HG03097 (cell line): ENCODE measurements at regions not wholly inside any gene's neighbourhood (a gene's known extent, or its start where the extent isn't known, plus 50 kb on each side); places are given as distances from the start of the nearest gene placed in this dataset.

Source experiments
- ATAC-seq: cut with Tn5 transposase; IDR thresholded peaks from one replicate; pipeline ENCODE4 v1.9.1; 2021; ENCODE audit not compliant: unreplicated experiment, low FRiP score

- ATAC-seq: no peak
Measured at GRCh38 chr4:137213372-137214173, 318.7 kb downstream of the PCDH18 start.

DNA sequence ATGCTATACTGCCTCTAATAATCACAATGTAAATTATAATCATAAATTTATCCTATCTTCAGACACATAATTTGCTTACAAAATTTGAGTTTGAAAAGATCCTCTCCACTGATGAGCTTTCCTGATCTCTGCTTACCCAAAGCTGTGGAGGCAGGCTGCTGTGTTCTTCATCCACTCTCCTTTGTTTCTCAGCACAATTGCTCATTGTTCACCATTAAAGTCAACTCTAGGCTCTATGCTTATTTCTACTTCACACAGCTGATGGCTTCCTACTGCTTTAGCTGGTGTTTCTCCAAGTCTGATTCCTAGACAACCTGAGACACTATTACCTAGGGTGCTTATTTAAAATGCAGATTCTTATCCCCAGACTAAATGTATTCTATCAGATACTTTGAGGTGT lies 319.7 kb downstream of the PCDH18 start:
- no peak for ATAC-seq

GRCh38 chr4:137209240-137209639 lies 323.1 kb downstream of the PCDH18 start:
- ATAC-seq: no peak

GRCh38 chr4:137206781-137207180 lies 325.5 kb downstream of the PCDH18 start:
- ATAC-seq: no peak

- no peak for ATAC-seq
Measured at GRCh38 chr4:137203601-137204000, 328.7 kb downstream of the PCDH18 start.

DNA sequence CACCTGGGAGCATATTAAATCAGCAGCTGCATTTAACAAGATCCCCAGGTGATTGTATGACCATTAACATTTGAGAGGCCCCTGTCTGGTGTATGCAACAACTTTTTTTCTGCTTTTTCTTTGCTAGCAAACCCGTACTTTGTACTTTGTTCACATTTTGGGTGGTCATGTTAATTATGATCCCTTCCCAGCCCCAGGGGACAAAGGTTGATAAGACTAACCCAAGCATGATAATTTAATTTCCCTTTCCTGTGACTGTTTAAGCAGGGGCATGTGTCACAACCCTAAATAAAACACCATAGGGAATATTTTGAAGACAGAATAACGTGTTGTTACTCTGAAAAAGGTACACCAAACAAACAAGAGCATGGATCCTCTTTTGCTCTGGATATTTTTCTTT lies 332.0 kb downstream of the PCDH18 start:
- no peak for ATAC-seq

- no peak for ATAC-seq
Measured at GRCh38 chr4:137198791-137199190, 333.5 kb downstream of the PCDH18 start.

DNA sequence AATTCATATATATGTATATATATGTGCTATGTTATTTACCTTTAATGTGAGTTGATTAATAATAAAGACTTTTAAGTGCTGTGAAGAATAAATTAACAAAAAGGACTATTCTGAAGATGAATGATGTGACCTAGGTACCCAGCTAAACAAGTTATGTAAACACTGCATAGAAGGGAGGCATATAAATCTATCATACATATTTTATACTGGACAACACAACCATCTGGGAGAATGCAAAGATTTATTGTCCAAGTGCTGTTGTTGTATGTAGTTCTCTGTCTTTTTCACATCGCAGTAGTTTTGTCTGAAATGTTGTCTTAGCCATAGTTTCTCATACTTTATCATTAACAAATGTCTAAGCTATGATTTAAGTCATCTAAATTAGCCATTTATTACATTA lies 337.6 kb downstream of the PCDH18 start:
- no peak for ATAC-seq

DNA sequence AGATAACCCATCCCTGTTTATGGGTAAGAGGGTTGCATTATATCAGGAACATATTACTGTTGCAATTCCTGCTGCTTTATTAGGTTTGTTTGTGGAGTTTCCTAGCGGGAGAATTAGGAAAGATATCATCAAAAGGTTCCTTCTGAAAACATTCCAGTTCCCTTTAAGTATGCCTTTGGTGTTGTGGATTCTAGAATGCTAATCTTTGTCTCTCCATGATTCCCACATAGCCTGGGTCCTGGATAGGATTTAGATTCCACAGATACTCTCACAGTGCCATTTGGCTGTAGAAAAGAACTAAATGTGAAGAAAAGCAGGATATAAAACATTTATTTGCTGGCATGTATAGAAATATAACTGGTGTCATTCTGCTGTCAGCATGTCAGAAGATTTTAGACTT lies 338.7 kb downstream of the PCDH18 start:
- ATAC-seq: no peak

GRCh38 chr4:137181293-137181899 lies 350.9 kb downstream of the PCDH18 start:
- no peak for ATAC-seq

DNA sequence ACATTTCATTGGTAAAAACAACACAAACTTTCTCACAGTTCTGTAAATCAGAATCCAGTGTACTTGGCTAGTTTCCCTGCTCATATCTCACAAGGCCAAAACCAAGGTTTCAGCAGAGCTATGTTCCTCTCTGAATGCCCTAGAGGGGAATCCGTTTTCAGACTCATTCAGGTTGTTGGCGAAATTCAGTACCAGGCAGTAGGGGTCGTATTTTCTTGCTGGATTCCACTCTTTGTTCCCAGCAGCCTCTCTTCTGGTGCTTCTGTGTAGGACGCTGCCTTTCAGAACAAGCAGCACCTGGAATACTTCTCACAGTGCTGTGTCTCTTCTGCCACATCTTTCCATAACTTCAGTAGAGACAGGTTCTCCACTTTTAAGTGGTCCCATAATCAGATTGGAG lies 351.9 kb downstream of the PCDH18 start:
- no peak for ATAC-seq

DNA sequence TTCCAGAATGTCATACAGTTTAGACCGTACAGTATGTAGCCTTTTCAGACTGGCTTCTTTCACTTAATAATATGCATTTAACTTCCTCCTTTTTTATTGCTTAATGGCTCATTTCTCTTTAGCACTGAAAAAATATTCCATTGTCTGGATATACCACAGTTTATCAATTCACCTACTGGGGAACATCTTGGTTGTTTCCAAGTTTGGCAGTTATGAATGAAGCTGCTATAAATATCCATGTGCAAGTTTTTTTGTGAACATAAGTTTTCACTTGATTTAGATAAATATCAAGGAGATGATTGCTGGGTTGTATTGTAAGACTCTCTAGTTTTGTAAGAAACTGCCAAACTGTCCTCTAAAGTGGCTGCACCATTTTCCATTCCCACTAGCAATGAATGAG lies 375.5 kb downstream of the PCDH18 start:
- no peak for ATAC-seq

GRCh38 chr4:137156054-137156453 lies 376.2 kb downstream of the PCDH18 start:
- no peak for ATAC-seq

GRCh38 chr4:137131201-137131600 lies 401.1 kb downstream of the PCDH18 start:
- no peak for ATAC-seq

GRCh38 chr4:137129845-137130244 lies 402.4 kb downstream of the PCDH18 start:
- ATAC-seq: no peak

DNA sequence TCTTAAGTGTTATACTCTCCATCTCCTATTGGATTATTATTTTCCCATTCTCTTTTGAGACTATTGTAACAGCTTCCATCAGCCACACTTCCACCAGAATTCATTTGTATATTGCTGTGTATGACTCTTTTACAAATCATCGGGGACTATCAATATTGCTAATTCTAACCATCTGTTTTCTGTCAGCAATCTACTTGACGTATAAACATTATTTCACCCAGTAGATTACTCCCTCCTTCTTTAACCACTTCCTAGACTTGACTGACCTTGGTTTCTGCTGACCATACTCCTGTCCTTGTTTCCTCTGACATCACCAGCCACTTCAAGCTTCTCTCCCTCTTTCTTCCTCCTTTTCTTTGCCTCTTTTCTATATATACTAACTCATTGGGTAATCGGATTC lies 402.9 kb downstream of the PCDH18 start:
- ATAC-seq: no peak

DNA sequence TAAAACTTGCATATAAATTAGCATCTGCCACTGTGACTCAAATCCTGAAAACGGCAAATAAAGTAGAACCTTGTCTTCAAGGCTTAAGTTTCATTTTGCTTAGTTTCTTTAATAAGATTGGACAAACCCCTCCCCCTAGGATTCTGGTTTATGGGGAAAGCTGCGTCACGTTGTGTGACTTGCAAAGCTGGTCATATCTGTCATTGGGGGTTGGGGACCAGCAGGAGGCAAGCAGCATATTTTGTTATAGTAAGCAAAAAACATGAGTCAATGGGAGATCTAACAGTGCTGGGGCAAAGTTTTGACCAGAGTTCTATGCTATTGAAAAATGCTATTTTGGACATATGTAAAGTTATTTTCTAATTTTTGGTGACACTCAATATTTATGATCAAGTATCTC lies 407.3 kb downstream of the PCDH18 start:
- no peak for ATAC-seq

GRCh38 chr4:137124278-137124932 lies 407.9 kb downstream of the PCDH18 start:
- peak; percentile 82 for ATAC-seq

- ATAC-seq: no peak
Measured at GRCh38 chr4:137122876-137123275, 409.4 kb downstream of the PCDH18 start.

DNA sequence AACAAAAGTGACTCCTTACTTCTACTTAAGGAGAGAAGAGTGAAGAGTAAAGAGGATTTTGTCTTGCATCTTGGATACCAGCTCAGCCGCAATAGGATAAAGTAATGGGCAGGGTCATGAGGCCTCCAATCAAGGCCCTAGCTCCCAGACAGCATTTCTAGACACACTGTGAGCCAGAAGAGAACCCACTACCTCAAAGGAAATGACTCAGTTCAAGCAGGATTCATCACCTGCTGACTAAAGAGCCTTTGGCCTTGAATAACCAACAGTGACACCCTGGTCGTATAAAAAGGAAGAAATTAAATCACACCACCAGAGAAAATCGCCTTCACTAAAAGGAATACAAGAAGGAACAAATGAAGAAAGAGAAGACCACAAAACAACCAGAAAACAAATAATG lies 416.1 kb downstream of the PCDH18 start:
- no peak for ATAC-seq

DNA sequence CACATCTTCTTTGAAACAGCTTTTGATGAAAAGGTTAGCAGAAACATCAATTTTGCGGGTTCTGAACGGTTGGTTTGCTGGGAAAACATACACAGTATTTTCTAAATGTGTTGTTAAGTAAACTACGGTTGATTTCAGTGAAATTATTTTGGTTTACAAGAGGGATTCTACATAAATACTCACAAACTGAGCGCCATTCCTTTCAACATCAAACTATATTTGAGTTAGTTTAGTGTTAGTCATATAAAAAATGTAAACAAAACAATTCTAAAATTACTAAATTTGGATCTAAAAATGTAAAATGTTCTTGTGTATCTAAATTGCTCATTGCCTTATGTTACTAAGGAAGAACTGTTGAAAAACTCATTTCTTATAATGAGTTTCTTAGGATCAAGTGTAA lies 425.6 kb downstream of the PCDH18 start:
- ATAC-seq: no peak

GRCh38 chr4:137106287-137106686 lies 426.0 kb downstream of the PCDH18 start:
- no peak for ATAC-seq
